AML-193 (cell line): ENCODE measurements at regions not wholly inside any gene's neighbourhood (a gene's known extent, or its start where the extent isn't known, plus 50 kb on each side); places are given as distances from the start of the nearest gene placed in this dataset.

Experiments used
- DNase-seq, 2 experiments: peaks; one replicate each; lab custom pipeline; 2025; lab: John Stamatoyannopoulos, UW

DNA sequence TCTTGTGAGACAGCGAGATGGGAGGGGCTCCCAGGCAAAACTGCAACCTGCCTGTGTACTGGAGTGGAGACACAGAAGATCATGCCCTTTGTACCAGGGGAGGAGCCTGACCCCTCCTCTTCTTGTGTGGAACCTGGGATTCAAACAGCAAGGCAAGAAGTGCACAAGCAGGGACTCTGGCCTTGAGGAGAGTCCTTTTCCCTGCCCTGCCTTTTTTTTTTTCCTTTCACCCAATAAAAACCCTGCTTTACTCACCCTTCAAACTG is 251.8 kb upstream of the OPRM1 start:
- DNase-seq, result no peak

GRCh38 chr6:153781306-153781705 is 257.7 kb upstream of the OPRM1 start:
- no peak for DNase-seq

DNA sequence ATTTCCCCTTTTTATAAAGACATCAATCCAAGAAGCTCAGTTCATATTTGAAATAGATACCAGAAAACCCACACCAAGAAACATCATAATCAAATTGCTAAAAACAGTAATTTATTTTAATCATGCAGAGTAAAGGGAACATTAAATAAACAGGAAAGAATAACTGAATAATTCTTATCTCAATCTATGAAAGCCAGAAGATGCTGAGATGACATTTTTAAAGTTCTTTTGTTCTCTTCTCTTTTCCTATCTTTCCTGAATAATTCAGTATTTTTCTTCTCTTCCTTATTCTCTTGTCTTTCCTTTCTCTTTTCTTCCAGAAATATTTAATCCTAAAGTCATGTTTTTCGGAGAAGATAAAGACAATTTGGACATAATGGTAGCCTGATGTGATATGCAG is 259.0 kb upstream of the OPRM1 start:
- no peak for DNase-seq

DNA sequence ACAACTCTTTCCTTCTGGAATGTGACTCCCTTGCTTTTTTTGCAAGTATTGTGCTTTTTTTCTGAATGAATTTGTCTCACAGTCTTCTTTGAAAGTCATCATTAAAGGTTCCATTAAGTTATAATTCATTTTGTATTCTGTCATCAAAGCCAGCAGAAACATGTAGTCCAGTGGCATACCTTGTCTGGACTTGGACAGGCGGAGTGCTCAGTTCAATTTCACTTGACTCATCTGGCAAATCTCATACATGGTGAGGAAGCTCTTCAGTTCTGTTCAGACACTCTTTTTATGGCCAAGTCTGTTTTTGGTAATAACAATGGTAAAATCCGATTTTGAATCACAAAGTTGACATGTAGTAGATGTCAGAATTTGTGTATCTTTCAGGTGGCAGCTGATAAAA is 260.8 kb upstream of the OPRM1 start:
- DNase-seq, result no peak

GRCh38 chr6:153771577-153771976 is 267.5 kb upstream of the OPRM1 start:
- no peak for DNase-seq

DNA sequence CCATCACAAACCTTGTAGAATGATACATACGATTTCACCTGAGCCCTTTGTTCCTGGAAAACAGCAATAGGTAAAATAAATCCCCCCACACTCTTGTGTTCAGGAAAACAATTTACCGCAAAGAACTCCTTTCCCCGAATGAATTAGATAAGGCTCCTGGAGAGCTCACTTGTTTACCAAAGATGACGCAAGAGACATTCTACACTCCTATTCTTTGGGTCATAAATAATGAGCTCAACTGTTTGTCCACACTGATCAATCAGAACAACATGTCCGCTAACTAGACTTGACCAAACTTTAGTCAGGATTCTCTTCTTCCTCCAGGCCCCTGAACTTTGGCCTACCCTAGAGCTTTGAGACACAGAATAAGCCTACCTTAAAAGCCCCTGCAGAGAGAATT is 271.9 kb upstream of the OPRM1 start:
- no peak for DNase-seq

DNA sequence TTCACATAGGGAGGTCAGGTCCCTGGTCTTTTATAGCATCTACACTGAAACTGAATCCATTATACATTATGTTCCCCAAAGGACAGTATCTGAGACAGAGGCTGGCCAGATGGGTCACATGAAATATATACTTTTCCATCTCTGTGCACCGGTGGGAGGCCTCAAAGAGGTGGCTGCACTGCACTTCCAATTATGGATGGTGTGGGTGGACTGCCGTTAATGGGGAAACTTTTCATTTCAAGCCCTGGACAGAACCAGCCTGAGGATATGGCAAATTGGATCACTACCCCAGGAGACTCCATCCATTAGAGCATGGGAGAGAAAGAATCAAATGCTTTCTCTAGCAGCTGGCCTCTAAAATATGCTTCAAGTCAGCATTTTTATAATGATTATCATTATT is 280.5 kb upstream of the OPRM1 start:
- no peak for DNase-seq

GRCh38 chr6:153735761-153736160 is 303.3 kb upstream of the OPRM1 start:
- DNase-seq, result no peak

DNA sequence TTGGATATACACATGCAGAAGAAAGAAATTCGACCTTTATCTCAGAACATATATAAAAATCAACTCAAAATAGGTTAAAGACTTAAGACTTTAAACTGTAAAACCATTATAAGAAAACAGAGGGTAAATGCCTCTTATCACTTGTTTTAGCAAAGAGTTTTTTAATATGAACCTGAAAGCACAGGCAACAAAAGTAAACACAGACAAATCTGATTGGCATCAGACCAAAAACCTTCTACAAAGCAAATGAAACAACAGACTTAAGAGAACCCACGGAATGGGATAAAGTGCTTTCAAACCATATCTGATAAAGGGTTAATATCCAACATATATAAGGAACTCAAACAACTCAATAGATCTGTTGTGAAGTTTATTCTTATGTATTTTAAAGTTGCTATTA is 309.9 kb upstream of the OPRM1 start:
- DNase-seq, result no peak

DNA sequence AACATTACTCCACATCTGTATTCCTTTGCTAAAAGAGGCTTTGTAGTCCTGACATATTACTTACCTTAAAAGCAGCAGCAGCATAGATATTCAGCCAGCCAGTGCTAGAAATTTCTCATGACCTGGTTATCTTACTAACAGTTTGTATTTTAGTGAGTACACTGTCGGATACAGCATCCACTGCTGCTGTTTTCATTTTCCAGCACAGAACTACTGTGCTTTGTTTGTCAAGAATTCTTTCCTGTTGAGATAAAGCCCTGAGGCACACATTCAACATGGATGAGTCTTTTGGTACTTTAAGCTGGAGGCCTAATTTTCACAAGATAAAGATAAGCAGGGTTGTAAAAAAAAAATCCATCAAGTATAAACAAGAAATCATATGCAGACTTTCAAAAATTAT is 311.2 kb upstream of the OPRM1 start:
- DNase-seq, result no peak

GRCh38 chr6:153725456-153725855 is 313.6 kb upstream of the OPRM1 start:
- DNase-seq, result no peak

DNA sequence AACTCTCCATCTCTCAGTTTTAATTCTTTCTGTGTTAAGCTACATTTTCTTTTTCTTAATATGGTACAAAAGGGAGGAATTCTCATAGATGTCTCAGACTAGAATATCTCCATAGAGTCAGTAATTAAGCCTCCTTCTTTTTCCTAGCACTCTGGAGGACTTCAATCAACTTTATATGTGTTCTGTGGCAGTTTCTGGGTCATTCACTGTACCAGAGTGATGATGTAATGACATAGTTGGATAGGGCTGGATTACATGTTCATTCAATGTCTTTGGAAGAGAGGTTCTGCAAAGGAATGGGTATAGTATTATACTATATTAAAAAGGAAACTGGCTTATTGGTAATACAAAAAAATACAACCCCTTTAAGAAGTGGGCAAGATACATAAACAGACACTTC is 318.3 kb upstream of the OPRM1 start:
- no peak for DNase-seq

DNA sequence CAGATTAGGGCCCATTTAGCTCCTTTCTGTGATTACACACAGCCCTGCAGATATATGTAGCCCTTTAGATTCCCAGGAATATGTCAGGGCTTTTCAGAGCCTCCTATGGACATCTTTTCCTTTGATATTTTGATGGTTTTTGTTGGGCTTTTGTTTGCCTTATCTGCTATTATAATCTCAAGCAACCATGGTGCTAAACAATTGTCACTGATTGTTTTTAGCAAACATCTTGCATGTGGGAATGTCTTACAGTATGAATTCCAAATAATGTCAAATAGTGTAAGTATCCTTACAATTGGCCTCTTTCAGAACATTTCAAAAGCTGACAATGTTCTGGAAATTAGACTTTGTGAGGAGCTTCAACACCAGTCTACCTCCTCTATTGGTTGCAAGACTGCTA is 333.6 kb upstream of the OPRM1 start:
- no peak for DNase-seq

- no peak for DNase-seq
Measured at GRCh38 chr6:153702671-153703070, 336.4 kb upstream of the OPRM1 start.

DNA sequence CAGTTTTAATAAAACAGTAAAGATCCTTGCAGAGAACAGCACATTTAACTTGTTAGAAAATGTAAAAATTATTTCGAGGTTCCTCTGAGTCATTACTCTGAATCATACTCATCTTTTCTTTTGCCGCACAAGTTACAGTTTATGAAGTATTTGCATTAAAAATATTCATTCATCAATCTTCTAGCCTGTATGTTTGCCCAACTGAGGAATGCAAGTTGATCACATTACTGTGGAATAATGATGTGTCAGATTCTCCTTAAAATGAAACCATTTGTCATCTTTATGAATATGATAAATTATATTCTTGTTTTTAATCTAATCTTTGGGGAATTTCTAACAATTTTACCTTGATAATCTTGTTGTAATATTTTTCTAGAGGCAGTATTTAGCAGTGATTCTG is 340.4 kb upstream of the OPRM1 start:
- DNase-seq, result no peak

DNA sequence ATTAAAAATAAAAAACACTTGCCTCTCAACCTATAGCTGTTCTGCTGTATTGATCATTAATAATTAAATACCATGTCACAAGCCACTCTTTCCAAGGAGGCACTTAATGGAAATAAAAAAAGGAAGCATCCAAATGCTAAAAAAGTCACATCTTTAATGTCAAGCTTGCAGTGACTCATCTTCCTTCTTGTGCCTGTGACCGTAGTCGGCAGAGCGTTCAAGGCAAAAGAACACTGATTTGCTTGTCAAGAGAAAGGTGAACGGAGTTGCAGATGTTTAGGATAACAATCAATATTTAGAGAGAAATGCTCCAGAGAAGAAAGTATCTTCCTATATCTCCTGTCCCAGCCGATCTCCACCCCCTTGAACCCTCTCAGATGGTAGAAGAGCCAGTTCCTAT is 341.0 kb upstream of the OPRM1 start:
- no peak for DNase-seq

GRCh38 chr6:153677522-153677921 is 361.5 kb upstream of the OPRM1 start:
- no peak for DNase-seq

DNA sequence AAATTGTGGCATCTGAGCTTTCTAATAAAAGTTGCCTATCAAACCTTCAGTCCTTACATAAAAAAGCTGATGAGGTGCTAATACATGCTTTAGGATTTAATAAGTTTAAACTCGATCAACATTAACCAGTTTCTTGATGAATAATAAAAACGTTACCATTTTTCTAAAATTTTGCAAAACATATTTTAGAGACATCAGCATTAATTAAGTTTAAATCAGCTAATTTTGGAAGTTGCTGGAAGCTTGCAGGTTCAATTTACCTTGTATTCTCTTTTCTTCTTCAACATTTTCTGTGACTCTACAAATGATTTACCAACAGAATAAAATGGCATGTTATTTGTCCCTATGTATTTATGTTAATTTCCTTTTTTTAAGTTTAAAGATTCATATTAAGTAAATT is 365.3 kb upstream of the OPRM1 start:
- no peak for DNase-seq

GRCh38 chr6:153673225-153673624 is 365.8 kb upstream of the OPRM1 start:
- no peak for DNase-seq

GRCh38 chr6:153670403-153671026 is 368.5 kb upstream of the OPRM1 start:
- DNase-seq, result no peak

- DNase-seq, result no peak
Measured at GRCh38 chr6:153668758-153669157, 370.3 kb upstream of the OPRM1 start.

DNA sequence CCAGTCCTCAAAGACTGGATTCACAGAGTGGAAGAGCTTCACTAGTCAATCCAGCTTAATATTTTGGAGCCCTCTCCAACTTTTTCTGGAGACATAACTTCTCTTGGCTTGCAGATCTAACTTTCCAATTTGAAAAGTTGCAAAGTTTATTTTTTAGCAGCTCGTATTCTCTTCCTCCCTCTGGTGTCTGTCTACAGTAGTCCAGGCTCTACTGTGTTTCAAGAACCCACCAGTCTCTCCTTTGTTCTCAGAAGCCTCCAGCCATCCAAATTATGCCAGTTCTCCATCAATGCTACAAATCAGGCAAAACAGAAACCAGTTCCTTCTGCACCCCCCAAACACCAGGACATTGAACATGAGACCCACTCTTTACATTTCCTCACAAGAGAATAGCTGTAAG is 376.1 kb upstream of the OPRM1 start:
- DNase-seq, result no peak

DNA sequence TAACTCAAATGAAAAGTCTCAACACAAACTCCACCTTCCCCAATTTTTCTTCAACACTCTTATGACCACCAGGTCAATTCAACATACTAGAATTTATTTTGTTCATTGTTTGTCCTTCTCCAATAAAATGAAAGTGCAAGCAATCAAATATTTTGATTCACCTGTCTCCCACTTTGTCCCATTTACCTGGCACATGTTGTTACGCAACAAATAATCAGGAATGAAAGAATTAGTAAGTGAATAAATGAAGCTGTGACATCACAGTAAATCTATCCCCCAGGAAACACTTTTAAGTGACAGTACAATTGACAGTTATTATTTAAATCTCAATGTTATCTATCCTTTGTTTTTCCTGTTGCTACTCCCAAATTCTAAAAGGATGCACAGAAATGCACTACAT is 393.7 kb upstream of the OPRM1 start:
- no peak for DNase-seq

DNA sequence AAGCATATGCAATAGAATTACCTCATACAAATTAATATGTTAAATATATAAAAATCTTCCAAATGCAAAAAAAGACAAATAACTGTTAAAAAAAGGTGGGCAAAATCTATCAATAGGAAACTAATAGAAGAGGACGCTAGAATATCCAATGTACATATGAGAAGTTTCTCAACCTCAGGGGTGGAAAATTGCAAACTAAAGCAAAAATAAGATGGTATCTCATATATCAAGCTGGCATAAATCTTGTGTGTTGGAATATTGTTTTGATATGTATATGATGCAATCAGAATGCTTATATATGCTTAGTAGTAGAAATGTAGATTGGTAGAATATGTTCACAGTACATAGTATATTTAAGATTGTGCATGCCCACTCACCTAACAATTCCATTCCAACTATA is 395.0 kb upstream of the OPRM1 start:
- DNase-seq, result no peak

- no peak for DNase-seq
Measured at GRCh38 chr6:153634416-153634815, 404.6 kb upstream of the OPRM1 start.
